T-cell (primary cell): ENCODE measurements at regions not wholly inside any gene's neighbourhood (a gene's known extent, or its start where the extent isn't known, plus 50 kb on each side); places are given as distances from the start of the nearest gene placed in this dataset.

Experiments used
- ATAC-seq, 4 experiments: fragments of 200-7000 bp in 3 of 4; fragments of 150-1000 bp in 1 of 4; cut with Tn5 transposase; replicated peaks in 1 of 4; 1 replicate in 3 of 4; 2 replicates in 1 of 4; pipeline ENCODE4 v1.10.0; 2021; ENCODE audit warnings: moderate library complexity in 3 of 4, mild to moderate bottlenecking in 2 of 4, moderate number of reproducible peaks in 1 of 4
- CTCF ChIA-PET, 2 donors: fragments of 300-600 bp; sonication (Branson Sonifier 250); formaldehyde crosslinking; loops; one replicate each; lab custom pipeline; 2022; ENCODE audit warnings: antibody characterized with exemption in 2 of 2; lab: Charles Lee
- POLR2A ChIA-PET, 2 donors: fragments of 300-600 bp; sonication (Branson Sonifier 250); formaldehyde crosslinking; loops; one replicate each; lab custom pipeline; 2022; ENCODE audit warnings: antibody characterized with exemption in 2 of 2; lab: Charles Lee
- DNase-seq, 35 experiments: peaks; one replicate each; pipeline versions ENCODE4 v3.0.0 to v3.0.0-alpha.2; 2013 to 2023
- H3K27ac ChIP-seq: one replicate; pipeline ENCODE4 v1.5.1; 2013; ENCODE audit warnings: low read length
- H3K27me3 ChIP-seq, 2 experiments: replicated peaks in 1 of 2; 1 replicate in 1 of 2; 2 replicates in 1 of 2; pipeline versions ENCODE4 v1.6.1 to v1.7.0; 2013; ENCODE audit warnings: low read length in 1 of 2, mixed read lengths in 1 of 2; ENCODE audit not compliant: control insufficient read depth in 2 of 2, insufficient read depth in 2 of 2; ENCODE audit errors: extremely low read depth in 1 of 2
- H3K36me3 ChIP-seq, 2 donors: 1 replicate in 1 of 2; 2 replicates in 1 of 2; pipeline versions ENCODE4 v1.6.1 to v1.7.0; 2013; ENCODE audit warnings: low read length in 1 of 2; ENCODE audit not compliant: control insufficient read depth in 2 of 2, insufficient read depth in 1 of 2; ENCODE audit errors: extremely low read depth in 1 of 2
- H3K4me1 ChIP-seq, 2 experiments: 1 replicate in 1 of 2; 2 replicates in 1 of 2; pipeline versions ENCODE4 v1.6.1 to v1.7.0; 2013; ENCODE audit warnings: low read length in 2 of 2, mixed read lengths in 1 of 2; ENCODE audit not compliant: insufficient read depth in 2 of 2, control insufficient read depth in 1 of 2; ENCODE audit errors: extremely low read depth in 1 of 2
- H3K4me3 ChIP-seq, 2 donors: 1 replicate in 1 of 2; 2 replicates in 1 of 2; pipeline versions ENCODE4 v1.5.1 to v1.7.0; 2013; ENCODE audit warnings: mild to moderate bottlenecking in 2 of 2, low read length in 1 of 2, moderate library complexity in 1 of 2; ENCODE audit not compliant: control insufficient read depth in 1 of 2; ENCODE audit errors: extremely low read depth in 1 of 2
- H3K9me3 ChIP-seq: 2 replicates; pipeline ENCODE4 v1.7.0; 2013
- H3K27ac Mint-ChIP-seq, 2 donors: one replicate each; pipeline ENCODE4 v1.8.0; 2020 to 2021; ENCODE audit warnings: mild to moderate bottlenecking in 2 of 2, mixed read lengths in 2 of 2
- H3K27me3 Mint-ChIP-seq, 2 donors: one replicate each; pipeline ENCODE4 v1.8.0; 2021 to 2022; ENCODE audit warnings: mixed read lengths in 2 of 2
- H3K36me3 Mint-ChIP-seq: one replicate; pipeline ENCODE4 v1.8.0; 2021; ENCODE audit warnings: mixed read lengths
- H3K4me1 Mint-ChIP-seq, 3 donors: one replicate each; pipeline ENCODE4 v1.8.0; 2020 to 2022; ENCODE audit warnings: mixed read lengths in 3 of 3, mild to moderate bottlenecking in 1 of 3
- H3K4me3 Mint-ChIP-seq, 3 donors: one replicate each; pipeline ENCODE4 v1.8.0; 2020 to 2022; ENCODE audit warnings: mild to moderate bottlenecking in 3 of 3, mixed read lengths in 3 of 3, moderate library complexity in 3 of 3
- H3K9me3 Mint-ChIP-seq, 3 donors: one replicate each; pipeline ENCODE4 v1.8.0; 2020 to 2022; ENCODE audit warnings: mixed read lengths in 3 of 3
- WGBS: methylation state at CpG from one replicate; pipeline ENCODE4 v1.1.5; 2013; ENCODE audit warnings: missing lambda C conversion rate; ENCODE audit not compliant: insufficient coverage; 5-methylcytosine and 5-hydroxymethylcytosine counted together

DNA sequence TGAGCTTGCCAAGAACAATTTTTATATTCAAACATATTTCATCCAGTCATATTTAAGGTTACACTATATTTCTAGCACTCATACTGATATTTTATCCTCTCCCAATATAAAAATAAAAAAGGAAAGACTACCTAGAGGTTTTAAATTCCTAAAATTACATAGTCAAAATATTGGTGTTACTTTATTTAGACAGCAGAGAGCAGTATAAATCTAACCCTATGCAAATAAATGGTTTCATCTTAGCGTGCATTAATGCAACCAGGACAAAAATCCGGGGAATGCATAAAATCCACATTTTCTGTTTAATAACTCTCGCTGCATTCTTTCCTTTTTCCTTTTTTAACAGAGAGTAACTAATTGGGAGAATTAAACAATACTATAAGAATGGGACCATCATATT, 1447.4 kb upstream of the ALCAM start:
- CTCF ChIA-PET = no interaction called here
- DNase-seq (no peak), ATAC-seq (no peak)
- Histone ChIP-seq H3K27ac (no peak overlapping the region), H3K4me1 (no peaks in the 10 kb centered on the region), H3K4me3 (no peak overlapping the region), H3K36me3 (no peaks in the 10 kb centered on the region), H3K27me3 (no peaks in the 10 kb centered on the region), H3K9me3 (no peaks in the 10 kb centered on the region)
- H3K4me3 Mint-ChIP-seq = no peak overlapping the region
- H3K9me3 Mint-ChIP-seq = peaks cover 0 to 5% (median 0%) of the 10 kb centered on the region in 3 donors
- POLR2A ChIA-PET = no interaction called here
- no peak overlapping the region for H3K27ac Mint-ChIP-seq
- H3K27me3 Mint-ChIP-seq = no peaks in the 10 kb centered on the region
- no peaks in the 10 kb centered on the region for H3K4me1 Mint-ChIP-seq
- no CpG with 5 or more reads among the region's 3 CpGs for WGBS
- H3K36me3 Mint-ChIP-seq = no peaks in the 10 kb centered on the region

GRCh38 chr3:103923907-103924306, 1442.8 kb upstream of the ALCAM start:
- Mint-ChIP-seq H3K27me3 (no peaks in the 10 kb centered on the region), H3K4me1 (no peaks in the 10 kb centered on the region), H3K9me3 (peaks cover 2 to 9% (median 3%) of the 10 kb centered on the region in 3 donors), H3K27ac (no peak overlapping the region), H3K36me3 (no peaks in the 10 kb centered on the region), H3K4me3 (no peak overlapping the region)
- Histone ChIP-seq H3K36me3 (no peaks in the 10 kb centered on the region), H3K9me3 (no peaks in the 10 kb centered on the region), H3K27me3 (no peaks in the 10 kb centered on the region), H3K4me3 (no peak overlapping the region), H3K4me1 (no peaks in the 10 kb centered on the region), H3K27ac (no peak overlapping the region)
- ChIA-PET POLR2A (no interaction called here), CTCF (no interaction called here)
- ATAC-seq = no peak
- no peak for DNase-seq

DNA sequence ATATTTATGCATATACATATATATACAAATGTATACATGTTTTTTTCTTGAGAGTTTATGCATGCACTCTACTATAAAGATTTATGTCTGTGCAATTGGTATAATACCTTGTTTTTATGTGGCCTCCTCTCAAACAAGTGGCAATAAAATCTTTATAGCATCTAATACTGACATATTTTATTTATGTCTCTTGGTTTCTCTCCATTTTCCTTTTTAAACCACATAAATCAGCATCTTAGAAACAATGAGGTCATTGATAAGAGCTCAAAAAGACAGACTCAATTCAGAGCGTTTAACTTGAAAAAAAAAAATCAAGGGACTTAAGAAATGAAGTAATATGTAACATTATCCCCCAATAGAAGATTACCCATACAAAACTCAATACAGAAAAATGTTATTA, 1442.2 kb upstream of the ALCAM start:
- Mint-ChIP-seq H3K4me1 (no peaks in the 10 kb centered on the region), H3K9me3 (peaks cover 3 to 9% (median 7%) of the 10 kb centered on the region in 3 donors), H3K36me3 (no peaks in the 10 kb centered on the region), H3K27me3 (no peaks in the 10 kb centered on the region), H3K27ac (no peak overlapping the region), H3K4me3 (no peak overlapping the region)
- WGBS = no CpG with 5 or more reads among the region's 1 CpG
- POLR2A ChIA-PET = no interaction called here
- Histone ChIP-seq H3K27ac (no peak overlapping the region), H3K4me3 (no peak overlapping the region), H3K27me3 (no peaks in the 10 kb centered on the region), H3K36me3 (no peaks in the 10 kb centered on the region), H3K9me3 (no peaks in the 10 kb centered on the region), H3K4me1 (no peaks in the 10 kb centered on the region)
- ATAC-seq = no peak
- DNase-seq = no peak
- CTCF ChIA-PET = no interaction called here

DNA sequence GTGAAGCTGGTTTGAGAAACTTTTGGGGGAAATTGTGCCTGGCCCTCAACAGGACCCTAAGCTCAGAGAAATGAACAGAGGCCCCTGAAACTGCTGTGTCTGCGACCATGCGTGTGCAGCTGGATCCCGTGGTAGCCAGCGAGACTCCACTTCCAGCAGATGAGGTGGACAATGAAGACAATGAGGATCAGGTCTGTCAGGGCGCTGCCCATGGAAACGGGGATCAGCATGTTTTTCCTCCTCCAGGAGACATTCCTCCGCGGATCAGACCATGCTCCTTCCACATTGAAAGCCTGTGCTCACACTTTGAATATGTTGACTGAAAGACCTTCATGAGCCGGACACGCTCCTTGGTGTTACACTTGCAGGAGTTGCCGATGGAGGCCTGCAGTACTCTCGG, 1439.8 kb upstream of the ALCAM start:
- Histone ChIP-seq H3K4me1 (no peaks in the 10 kb centered on the region), H3K27ac (no peak overlapping the region), H3K36me3 (no peaks in the 10 kb centered on the region), H3K9me3 (no peaks in the 10 kb centered on the region), H3K4me3 (no peak overlapping the region), H3K27me3 (no peaks in the 10 kb centered on the region)
- H3K27ac Mint-ChIP-seq = no peak overlapping the region
- H3K9me3 Mint-ChIP-seq = peaks cover 4 to 7% (median 7%) of the 10 kb centered on the region in 3 donors
- no peak overlapping the region for H3K4me3 Mint-ChIP-seq
- ATAC-seq (no peak), DNase-seq (no peak)
- POLR2A ChIA-PET = no interaction called here
- WGBS = 68% methylated on average over 5 of the region's 12 CpGs
- CTCF ChIA-PET = no interaction called here
- H3K27me3 Mint-ChIP-seq = no peaks in the 10 kb centered on the region
- no peaks in the 10 kb centered on the region for H3K4me1 Mint-ChIP-seq
- no peaks in the 10 kb centered on the region for H3K36me3 Mint-ChIP-seq

DNA sequence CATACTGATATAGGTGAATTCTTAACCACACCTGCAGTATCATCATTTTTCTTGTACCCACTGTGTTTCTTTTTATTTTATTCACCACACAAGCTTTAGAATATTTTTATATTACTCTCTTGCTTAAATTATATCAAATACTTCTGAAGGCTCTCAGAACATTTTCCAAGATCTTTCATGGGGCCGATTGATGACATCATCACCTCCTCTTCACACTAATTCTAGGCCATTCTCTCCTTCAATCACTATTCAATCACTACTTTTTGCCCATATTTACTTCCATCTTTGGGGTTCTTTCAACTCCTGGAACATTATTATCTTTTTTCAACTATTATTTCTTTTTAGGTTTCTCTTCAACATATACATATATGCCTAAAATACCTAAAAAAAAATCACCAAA, 1438.8 kb upstream of the ALCAM start:
- Mint-ChIP-seq H3K27me3 (no peaks in the 10 kb centered on the region), H3K9me3 (peaks cover 7 to 9% (median 8%) of the 10 kb centered on the region in 3 donors), H3K27ac (no peak overlapping the region), H3K4me1 (no peaks in the 10 kb centered on the region), H3K4me3 (no peak overlapping the region), H3K36me3 (no peaks in the 10 kb centered on the region)
- Histone ChIP-seq H3K4me1 (no peaks in the 10 kb centered on the region), H3K4me3 (no peak overlapping the region), H3K27ac (no peak overlapping the region), H3K9me3 (no peaks in the 10 kb centered on the region), H3K27me3 (no peaks in the 10 kb centered on the region), H3K36me3 (no peaks in the 10 kb centered on the region)
- ChIA-PET POLR2A (no interaction called here), CTCF (no interaction called here)
- no peak for ATAC-seq
- no peak for DNase-seq
- WGBS = 75% methylated on average over 1 of the region's 1 CpG

DNA sequence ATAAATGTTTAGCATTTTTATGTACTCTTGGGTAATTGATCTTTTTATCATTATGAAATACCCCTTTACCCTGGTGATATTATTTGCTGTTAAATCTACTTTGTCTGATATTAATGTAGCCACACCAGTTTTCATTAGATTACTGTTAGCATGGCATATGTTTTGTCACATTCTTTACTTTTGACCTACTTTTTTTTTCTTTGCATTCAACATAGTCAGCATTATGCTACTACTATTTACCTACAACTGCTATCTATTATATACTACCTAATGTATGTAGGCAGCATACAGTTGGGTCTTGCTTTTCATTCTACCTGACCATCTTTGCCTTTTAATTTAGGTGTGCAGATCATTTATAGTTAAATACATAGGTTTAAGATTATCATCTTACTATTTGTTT, 1429.6 kb upstream of the ALCAM start:
- no peak for ATAC-seq
- no peaks in the 10 kb centered on the region for H3K9me3 ChIP-seq
- no peak for DNase-seq
- Mint-ChIP-seq H3K4me1 (no peaks in the 10 kb centered on the region), H3K27me3 (no peaks in the 10 kb centered on the region), H3K36me3 (no peaks in the 10 kb centered on the region), H3K27ac (no peak overlapping the region), H3K9me3 (peaks cover 0 to 12% (median 7%) of the 10 kb centered on the region in 3 donors), H3K4me3 (no peak overlapping the region)
- ChIA-PET CTCF (no interaction called here), POLR2A (no interaction called here)
- H3K4me3 ChIP-seq = no peak overlapping the region
- no peak overlapping the region for H3K27ac ChIP-seq
- no peaks in the 10 kb centered on the region for H3K36me3 ChIP-seq
- no peaks in the 10 kb centered on the region for H3K4me1 ChIP-seq
- no peaks in the 10 kb centered on the region for H3K27me3 ChIP-seq

GRCh38 chr3:103947062-103947461, 1419.6 kb upstream of the ALCAM start:
- H3K9me3 Mint-ChIP-seq = peaks cover 0 to 2% (median 0%) of the 10 kb centered on the region in 3 donors
- no peaks in the 10 kb centered on the region for H3K27me3 ChIP-seq
- H3K36me3 ChIP-seq = no peaks in the 10 kb centered on the region
- 50% methylated on average over 2 of the region's 2 CpGs for WGBS
- DNase-seq (no peak), ATAC-seq (no peak)
- H3K4me3 Mint-ChIP-seq = no peak overlapping the region
- H3K27me3 Mint-ChIP-seq = no peaks in the 10 kb centered on the region
- H3K4me1 ChIP-seq = no peaks in the 10 kb centered on the region
- ChIA-PET POLR2A (no interaction called here), CTCF (interaction anchor here in 1 of 2 donors (0.6 kb wide), 1 partner anchor 468 kb away, joined by 6 read pairs; no protein-coding TSS in a partner anchor)
- H3K27ac Mint-ChIP-seq = no peak overlapping the region
- H3K36me3 Mint-ChIP-seq = no peaks in the 10 kb centered on the region
- H3K9me3 ChIP-seq = no peaks in the 10 kb centered on the region
- H3K27ac ChIP-seq = no peak overlapping the region
- H3K4me3 ChIP-seq = no peak overlapping the region
- no peaks in the 10 kb centered on the region for H3K4me1 Mint-ChIP-seq
